Inferior parietal cortex (tissue), 1 donor: ENCODE measurements at regions not wholly inside any gene's neighbourhood (a gene's known extent, or its start where the extent isn't known, plus 50 kb on each side); places are given as distances from the start of the nearest gene placed in this dataset.

ENCODE experiments used
- DNase-seq: peaks from one replicate; pipeline ENCODE4 v3.0.0-alpha.2; 2016; ENCODE audit errors: extremely low spot score

- DNase-seq, result no peak
These were observed 132.5 kb upstream of the ZNF648 start for GRCh38 chr1:182193908-182194550.

DNA sequence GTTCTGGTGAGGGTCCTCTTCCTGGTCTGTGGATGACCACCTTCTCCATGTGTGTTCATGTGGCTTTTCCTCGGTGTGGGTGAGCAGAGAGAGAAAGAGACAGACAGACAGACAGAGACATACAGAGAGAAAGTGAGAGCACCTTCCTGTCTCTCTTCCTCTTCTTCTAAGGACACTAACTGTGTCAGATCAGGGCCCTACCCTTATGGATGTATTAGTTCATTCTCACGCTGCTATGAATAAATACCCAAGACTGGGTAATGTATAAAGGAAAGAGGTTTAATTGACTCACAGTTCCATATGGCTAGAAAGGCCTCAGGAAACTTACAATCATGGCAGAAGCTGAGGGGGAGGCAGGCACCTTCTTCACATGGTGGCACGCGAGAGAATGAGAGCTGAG lies 131.5 kb upstream of the ZNF648 start:
- no peak for DNase-seq

GRCh38 chr1:182192215-182192614 lies 130.7 kb upstream of the ZNF648 start:
- no peak for DNase-seq

DNA sequence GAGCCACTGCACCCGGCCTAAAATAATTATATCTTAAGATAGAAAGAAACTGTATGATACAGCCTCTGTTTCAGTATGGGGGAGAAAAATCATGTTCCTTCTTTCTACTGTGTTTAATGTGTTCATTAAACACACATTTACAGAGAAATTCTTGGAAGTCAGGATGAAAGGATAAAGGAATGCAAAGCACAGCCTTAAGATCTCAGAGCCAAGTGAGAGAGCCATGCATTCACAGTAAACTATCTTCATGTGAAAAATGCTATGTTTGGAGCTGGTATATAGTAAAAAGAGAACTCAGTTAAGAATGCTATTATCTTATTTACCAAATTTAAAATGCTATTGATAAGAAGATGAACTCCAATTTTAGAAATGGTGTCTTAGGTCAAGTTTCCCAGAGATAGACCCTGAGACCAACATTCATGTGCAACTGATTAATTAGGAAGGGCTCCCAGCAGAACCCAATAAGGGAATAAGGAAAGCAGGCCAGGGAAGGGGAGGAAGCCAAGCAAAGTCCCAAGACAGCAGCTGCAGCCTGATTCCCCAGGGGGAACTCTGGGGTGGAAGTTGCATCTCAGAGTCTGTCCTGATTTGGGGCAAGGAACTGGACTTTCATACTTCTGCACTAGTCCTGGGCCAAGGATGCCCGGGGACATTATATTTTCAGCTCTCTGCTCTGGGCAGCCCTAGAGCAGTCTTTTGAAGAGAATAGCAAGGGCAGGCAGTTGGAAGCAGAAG lies 130.0 kb upstream of the ZNF648 start:
- DNase-seq, result no peak

- DNase-seq, result no peak
These were observed 128.1 kb upstream of the ZNF648 start for GRCh38 chr1:182189535-182190066.

- DNase-seq, result no peak
These were observed 125.2 kb upstream of the ZNF648 start for GRCh38 chr1:182186757-182187146.

- DNase-seq, result no peak
These were observed 124.6 kb upstream of the ZNF648 start for GRCh38 chr1:182185842-182186756.

DNA sequence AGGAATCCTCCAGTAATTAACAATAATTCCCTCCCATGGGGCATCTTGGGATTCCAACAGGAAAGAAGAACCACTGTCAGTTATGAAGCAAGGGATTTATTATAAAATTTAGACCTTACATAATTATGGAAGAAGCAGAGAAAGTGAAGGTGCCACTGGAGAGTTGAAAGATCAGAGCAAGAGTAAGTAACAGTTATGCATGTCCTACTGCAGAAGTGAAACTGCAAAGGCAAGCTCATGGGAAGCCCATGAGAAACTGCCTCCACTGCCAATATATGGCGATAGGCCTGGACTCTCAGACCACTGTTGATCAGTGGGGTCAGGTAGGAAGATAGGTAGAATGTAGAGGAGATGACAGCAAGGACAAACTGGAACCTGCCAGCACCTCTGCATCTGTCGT lies 123.6 kb upstream of the ZNF648 start:
- DNase-seq, result no peak

DNA sequence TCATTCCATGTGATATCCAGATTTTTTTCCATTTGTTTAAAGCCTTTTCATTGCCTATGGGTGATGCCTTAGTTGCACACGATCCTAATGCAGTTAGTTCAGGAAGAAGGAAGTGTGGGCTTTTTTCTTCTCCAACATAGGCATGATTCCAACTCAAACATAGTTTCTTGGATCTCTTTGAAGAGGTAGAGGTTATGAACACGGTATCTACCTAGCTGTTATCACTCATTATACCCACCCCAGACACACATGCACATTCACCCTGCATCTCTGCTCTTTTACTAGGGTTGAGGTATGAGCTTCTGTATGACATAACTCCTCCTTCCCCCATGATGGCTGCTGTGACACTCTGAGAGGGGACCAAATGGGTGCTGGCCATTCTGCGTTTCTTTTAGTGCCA lies 122.1 kb upstream of the ZNF648 start:
- no peak for DNase-seq

- no peak for DNase-seq
These were observed 120.8 kb upstream of the ZNF648 start for GRCh38 chr1:182182311-182182710.

DNA sequence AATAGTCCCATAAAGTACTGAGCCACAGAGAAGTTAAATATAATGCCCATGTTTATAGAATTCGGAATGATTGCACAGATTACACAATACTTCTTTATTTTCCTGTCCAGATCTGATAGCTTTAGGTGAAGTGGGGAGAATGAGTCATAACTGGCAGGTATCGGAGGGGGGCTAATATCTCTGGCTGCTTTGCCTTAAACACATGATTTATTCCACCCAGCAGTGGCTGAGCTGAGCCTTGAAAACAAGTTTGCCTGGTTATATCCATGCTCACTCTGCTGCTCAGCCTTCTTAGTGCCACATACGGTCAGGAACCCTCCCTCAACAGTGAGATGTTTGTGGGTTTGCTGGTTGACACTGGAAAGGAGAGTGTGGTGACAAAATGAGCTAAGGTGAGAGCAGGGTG lies 119.7 kb upstream of the ZNF648 start:
- DNase-seq, result no peak

GRCh38 chr1:182175361-182175931 lies 113.9 kb upstream of the ZNF648 start:
- no peak for DNase-seq

DNA sequence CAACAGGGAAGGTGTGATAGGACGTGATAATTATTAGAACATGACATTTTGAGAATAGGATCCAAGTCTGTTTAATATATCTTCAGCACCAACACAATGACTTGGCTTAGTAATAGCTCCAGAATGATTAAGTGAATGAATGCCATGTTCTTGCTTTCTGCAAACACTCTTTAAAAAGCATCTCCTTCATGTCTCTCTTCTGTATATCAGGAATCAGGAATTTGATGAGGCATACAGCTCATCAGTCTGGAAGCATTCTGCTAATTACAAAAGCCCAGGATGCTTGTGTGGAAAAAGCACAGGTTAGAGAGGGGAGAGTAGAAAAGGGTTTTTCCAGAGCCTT lies 113.0 kb upstream of the ZNF648 start:
- no peak for DNase-seq

GRCh38 chr1:182173808-182174512 lies 112.4 kb upstream of the ZNF648 start:
- DNase-seq, result peak; percentile 74

GRCh38 chr1:182172699-182173098 lies 111.2 kb upstream of the ZNF648 start:
- no peak for DNase-seq

GRCh38 chr1:182170891-182171461 lies 109.5 kb upstream of the ZNF648 start:
- DNase-seq, result no peak

DNA sequence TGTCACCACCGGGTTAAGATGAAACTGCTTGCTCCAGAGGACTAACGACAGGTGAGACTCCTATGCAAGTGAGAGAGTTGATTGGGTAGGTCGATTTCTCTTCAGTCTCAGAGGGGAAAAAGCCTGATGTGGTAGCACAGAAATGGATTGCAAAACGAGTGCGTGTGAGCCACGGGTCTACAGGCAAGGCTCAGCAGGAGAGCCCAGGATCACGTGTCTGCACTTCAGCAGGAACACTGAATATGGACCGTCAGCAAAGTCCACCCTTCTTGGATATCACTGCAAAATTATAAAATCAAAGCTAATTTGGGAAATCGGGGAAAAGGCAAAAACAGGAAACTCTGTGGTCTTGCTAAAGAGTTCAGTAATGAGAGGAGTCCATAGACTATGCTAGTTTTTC lies 107.7 kb upstream of the ZNF648 start:
- DNase-seq, result no peak

DNA sequence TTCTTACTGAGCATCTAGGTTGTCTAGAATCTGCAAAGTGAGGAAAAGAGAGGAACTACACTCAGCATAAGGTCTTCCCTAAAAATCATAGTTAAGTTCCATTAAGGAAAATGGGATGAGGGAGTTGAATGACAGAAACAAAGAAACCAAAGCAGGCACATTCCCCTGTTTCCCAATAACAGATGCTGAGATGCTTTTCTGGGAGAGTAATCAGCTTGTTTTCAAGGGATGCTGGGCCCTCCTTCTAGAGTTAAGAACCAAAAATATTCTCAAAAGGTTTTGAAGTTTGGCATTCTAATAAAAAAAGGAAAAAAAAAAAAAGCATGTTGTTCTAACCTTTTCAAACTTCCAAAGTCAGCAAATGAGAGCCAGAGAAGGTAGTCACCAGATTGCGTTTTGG lies 105.2 kb upstream of the ZNF648 start:
- DNase-seq, result no peak

DNA sequence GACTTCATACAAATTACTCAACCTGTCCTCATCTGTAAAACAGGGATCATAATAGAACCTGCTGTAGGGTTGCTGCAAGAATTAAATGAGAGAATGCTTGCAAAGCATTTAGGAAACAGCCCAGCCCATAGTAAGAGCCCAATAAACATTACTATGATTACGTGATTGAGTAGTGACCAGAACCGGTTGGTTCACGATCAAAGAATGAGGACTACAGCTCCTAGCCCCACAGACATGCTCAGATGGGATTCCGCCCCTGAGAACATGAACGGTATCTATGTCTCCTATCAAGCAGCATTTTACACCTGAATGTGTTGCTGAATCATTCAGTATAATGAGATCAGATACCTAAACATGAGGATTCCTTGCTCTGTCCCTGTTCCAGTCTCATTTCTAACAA lies 104.8 kb upstream of the ZNF648 start:
- DNase-seq, result no peak

- DNase-seq, result no peak
These were observed 102.8 kb upstream of the ZNF648 start for GRCh38 chr1:182164273-182164672.

DNA sequence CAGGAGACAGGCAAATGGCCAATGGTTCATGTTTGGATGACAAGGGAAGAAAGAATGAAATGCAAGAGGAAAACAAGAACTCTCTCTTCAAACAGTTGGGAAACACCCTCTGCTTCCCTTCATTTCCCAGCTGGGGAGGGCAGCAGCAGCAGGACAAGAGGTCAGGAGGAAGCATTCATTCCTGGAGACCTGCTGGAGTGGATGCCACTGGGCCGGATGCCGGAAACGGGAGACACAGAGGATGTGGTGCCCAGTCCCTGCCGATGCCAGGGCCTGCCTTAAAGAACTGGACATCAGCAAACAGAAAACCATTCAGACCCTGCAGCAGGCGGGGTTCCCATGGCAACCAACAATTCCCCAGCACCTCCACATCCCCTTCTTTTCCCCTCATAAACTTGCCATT lies 102.3 kb upstream of the ZNF648 start:
- no peak for DNase-seq
